Posterior vena cava (tissue), 2 donors: ENCODE measurements at regions not wholly inside any gene's neighbourhood (a gene's known extent, or its start where the extent isn't known, plus 50 kb on each side); places are given as distances from the start of the nearest gene placed in this dataset.

Experiments
- DNase-seq: peaks from one replicate; pipeline ENCODE4 v3.0.0-alpha.2; 2020; ENCODE audit warnings: low spot score
- intact Hi-C, 2 donors: fragments of 100-400 bp; cut with DNase I; formaldehyde crosslinking; loops; one replicate each; pipeline versions ENCODE4 v1.14.1 to v1.14.2; 2022 to 2023
- donor health status: DM: yes; HTN: yes; CAD: no.
- donor health status: DM: yes; HTN: yes; CAD: no.

GRCh38 chr5:61808091-61808490, 476.0 kb downstream of the ZSWIM6 start:
- intact Hi-C loops: no loop called here
- no peak for DNase-seq

- intact Hi-C loops: no loop called here
- no peak for DNase-seq
Observed at GRCh38 chr5:61808909-61809308, 476.9 kb downstream of the ZSWIM6 start.

- DNase-seq: no peak
- intact Hi-C loops: no loop called here
Observed at GRCh38 chr5:61809651-61810050, 477.6 kb downstream of the ZSWIM6 start.

- intact Hi-C loops: no loop called here
- DNase-seq: no peak
Observed at GRCh38 chr5:61811052-61811451, 479.0 kb downstream of the ZSWIM6 start.

GRCh38 chr5:61813361-61813760, 481.3 kb downstream of the ZSWIM6 start:
- no peak for DNase-seq
- intact Hi-C loops: no loop called here

GRCh38 chr5:61815339-61815738, 483.3 kb downstream of the ZSWIM6 start:
- intact Hi-C loops: no loop called here
- DNase-seq: no peak

- intact Hi-C loops: no loop called here
- no peak for DNase-seq
Observed at GRCh38 chr5:61816146-61816545, 484.1 kb downstream of the ZSWIM6 start.

- intact Hi-C loops: no loop called here
- no peak for DNase-seq
Observed at GRCh38 chr5:61816585-61817450, 484.8 kb downstream of the ZSWIM6 start.

- no peak for DNase-seq
- intact Hi-C loops: no loop called here
Observed at GRCh38 chr5:61817472-61818326, 485.6 kb downstream of the ZSWIM6 start.

- intact Hi-C loops: no loop called here
- DNase-seq: no peak
Observed at GRCh38 chr5:61820836-61821235, 485.2 kb upstream of the KIF2A start.

GRCh38 chr5:61821561-61821960, 484.4 kb upstream of the KIF2A start:
- no peak for DNase-seq
- intact Hi-C loops: no loop called here

GRCh38 chr5:61822584-61822983, 483.4 kb upstream of the KIF2A start:
- intact Hi-C loops: no loop called here
- no peak for DNase-seq

GRCh38 chr5:61823065-61823464, 482.9 kb upstream of the KIF2A start:
- no peak for DNase-seq
- intact Hi-C loops: no loop called here

- no peak for DNase-seq
- intact Hi-C loops: no loop called here
Observed at GRCh38 chr5:61823781-61824180, 482.2 kb upstream of the KIF2A start.

GRCh38 chr5:61824396-61824795, 481.6 kb upstream of the KIF2A start:
- intact Hi-C loops: no loop called here
- no peak for DNase-seq

GRCh38 chr5:61827445-61827975, 478.5 kb upstream of the KIF2A start:
- intact Hi-C loops: no loop called here
- DNase-seq: no peak

GRCh38 chr5:61828856-61829255, 477.1 kb upstream of the KIF2A start:
- DNase-seq: no peak
- intact Hi-C loops: no loop called here

- no peak for DNase-seq
- intact Hi-C loops: no loop called here
Observed at GRCh38 chr5:61831736-61832135, 474.3 kb upstream of the KIF2A start.

GRCh38 chr5:61837788-61838187, 468.2 kb upstream of the KIF2A start:
- no peak for DNase-seq
- intact Hi-C loops: no loop called here

GRCh38 chr5:61840361-61840760, 465.6 kb upstream of the KIF2A start:
- DNase-seq: no peak
- intact Hi-C loops: no loop called here
